ENCODE measurements at regions not wholly inside any gene's neighbourhood (a gene's known extent, or its start where the extent isn't known, plus 50 kb on each side); places are given as distances from the start of the nearest gene placed in this dataset.

GRCh38 chr4:135921081-135921480, 1611.2 kb downstream of the PCDH18 start:
- FAIRE-seq, result no peak
- TF ChIP-seq STAT3 (IDR thresholded peaks at IDR 0.05; ENCODE audit: low read depth, low read length) (no peak), ZBED1 (IDR thresholded peaks at IDR 0.05; ENCODE audit: borderline replicate concordance) (no peak), CEBPB (IDR thresholded peaks at IDR 0.05; ENCODE audit: borderline replicate concordance in 1 of 2, low read depth in 2 of 2, low read length in 2 of 2) (no peak), RAD51 (IDR thresholded peaks at IDR 0.05) (no peak), SKIL (IDR thresholded peaks at IDR 0.05; ENCODE audit: low read depth, poor library complexity, severe bottlenecking) (no peak), NFYA (IDR thresholded peaks at IDR 0.05; ENCODE audit: borderline replicate concordance, low read depth, low read length) (no peak), WRNIP1 (IDR thresholded peaks at IDR 0.05; ENCODE audit: borderline replicate concordance, low read depth, low read length) (no peak), NR2C2 (IDR thresholded peaks at IDR 0.05; ENCODE audit: borderline replicate concordance, control insufficient read depth, insufficient read length, low read depth) (no peak)

More at GRCh38 chr4:135921081-135921480, 1611.2 kb downstream of the PCDH18 start:
- in situ Hi-C loops (cut with MboI), result no loop called here
- Histone ChIP-seq H3K79me2 (ENCODE audit: control insufficient read depth, insufficient read depth, low read length) (no peaks in the 10 kb centered on the region), H3K4me3 (no peak overlapping the region), H3K27me3 (replicated peaks in 1 of 2; ENCODE audit: control insufficient read depth in 2 of 2, insufficient read depth in 2 of 2, low read length in 1 of 2) (no peaks in the 10 kb centered on the region), H4K20me1 (ENCODE audit: control insufficient read depth, insufficient read depth) (no peaks in the 10 kb centered on the region), H3K4me2 (ENCODE audit: control insufficient read depth, insufficient read depth) (no peak overlapping the region), H3K36me3 (ENCODE audit: control insufficient read depth in 2 of 2, insufficient read depth in 2 of 2, low read length in 1 of 2) (no peaks in the 10 kb centered on the region), H3K9ac (ENCODE audit: control insufficient read depth, insufficient read depth, low read length) (no peak overlapping the region), H2AFZ (ENCODE audit: control insufficient read depth, low read depth, low read length) (no peak overlapping the region), H3K4me1 (ENCODE audit: control insufficient read depth, insufficient read depth, low read length) (no peaks in the 10 kb centered on the region), H3K9me3 (replicated peaks; ENCODE audit: control insufficient read depth, insufficient read depth, low read length) (no peaks in the 10 kb centered on the region), H3K27ac (ENCODE audit: control insufficient read depth, insufficient read depth) (no peak overlapping the region)
- POLR2A ChIA-PET, result no interaction called here
- SMC1A ChIA-PET (ENCODE audit: uncharacterized antibody, unreplicated experiment), result no interaction called here
- DNase-seq (ENCODE audit: low read depth, low spot score) (no peak), ATAC-seq (no peak)
- no TSS peak for BruUV-seq (replicated peaks)
- RAD21 ChIA-PET (ENCODE audit: unreplicated experiment), result no interaction called here
- intact Hi-C loops (cut with micrococcal nuclease; ENCODE audit: unreplicated experiment), result no loop called here
- CTCF ChIA-PET, result no interaction called here
